HUES64 (cell line): ENCODE measurements at regions not wholly inside any gene's neighbourhood (a gene's known extent, or its start where the extent isn't known, plus 50 kb on each side); places are given as distances from the start of the nearest gene placed in this dataset.

ENCODE experiments used
- H3K27ac ChIP-seq: 2 replicates; pipeline ENCODE4 v1.7.0; 2013; ENCODE audit warnings: low read depth, low read length, inconsistent platforms
- H3K27me3 ChIP-seq: 2 replicates; pipeline ENCODE4 v1.6.1; 2013; ENCODE audit warnings: mild to moderate bottlenecking, low read length; ENCODE audit not compliant: insufficient read depth
- H3K36me3 ChIP-seq: 2 replicates; pipeline ENCODE4 v1.6.1; 2013; ENCODE audit warnings: mild to moderate bottlenecking, low read length; ENCODE audit not compliant: insufficient read depth
- H3K4me1 ChIP-seq: 2 replicates; pipeline ENCODE4 v1.6.1; 2013; ENCODE audit warnings: mild to moderate bottlenecking, low read length, moderate library complexity; ENCODE audit not compliant: insufficient read depth
- H3K4me3 ChIP-seq: 2 replicates; pipeline ENCODE4 v1.5.1; 2013; ENCODE audit warnings: mild to moderate bottlenecking, low read length, moderate library complexity
- H3K9ac ChIP-seq: 2 replicates; pipeline ENCODE4 v1.6.1; 2013; ENCODE audit warnings: mild to moderate bottlenecking, low read depth, low read length
- H3K9me3 ChIP-seq: 2 replicates; pipeline ENCODE4 v1.6.1; 2013; ENCODE audit warnings: low read depth, low read length; ENCODE audit not compliant: insufficient read depth
- WGBS: fragments of 150-250, 120-280 bp; methylation state at CpG from one replicate; pipeline ENCODE4 v1.1.7; 2013; ENCODE audit warnings: missing lambda C conversion rate; 5-methylcytosine and 5-hydroxymethylcytosine counted together

- no peak overlapping the region for H3K27ac ChIP-seq
- WGBS: 84% methylated on average over 3 of the region's 3 CpGs
Measured at GRCh38 chr13:74930402-74931165, 551.4 kb downstream of the TBC1D4 start.

GRCh38 chr13:74929436-74929835 is 552.5 kb downstream of the TBC1D4 start:
- WGBS: no CpG with 5 or more reads among the region's 2 CpGs
- H3K9me3 ChIP-seq: peaks cover 10% of the 10 kb centered on the region; the same call in 1 of the 2 replicates
- no peaks in the 10 kb centered on the region for H3K27me3 ChIP-seq
- no peaks in the 10 kb centered on the region for H3K4me1 ChIP-seq
- no peak overlapping the region for H3K9ac ChIP-seq
- no peak overlapping the region for H3K4me3 ChIP-seq
- no peak overlapping the region for H3K27ac ChIP-seq
- H3K36me3 ChIP-seq: no peaks in the 10 kb centered on the region

More at GRCh38 chr13:74930402-74931165, 551.4 kb downstream of the TBC1D4 start:
- no peak overlapping the region for H3K9ac ChIP-seq
- H3K36me3 ChIP-seq: no peaks in the 10 kb centered on the region
- peaks cover 10% of the 10 kb centered on the region; the same call in 1 of the 2 replicates for H3K9me3 ChIP-seq
- no peaks in the 10 kb centered on the region for H3K4me1 ChIP-seq
- H3K4me3 ChIP-seq: no peak overlapping the region
- no peaks in the 10 kb centered on the region for H3K27me3 ChIP-seq

GRCh38 chr13:74927823-74928222 is 554.1 kb downstream of the TBC1D4 start:
- Histone ChIP-seq H3K27me3 (no peaks in the 10 kb centered on the region), H3K9me3 (peaks cover 19% of the 10 kb centered on the region), H3K4me1 (no peaks in the 10 kb centered on the region), H3K36me3 (no peaks in the 10 kb centered on the region), H3K9ac (no peak overlapping the region), H3K4me3 (no peak overlapping the region), H3K27ac (no peak overlapping the region)
- 22% methylated on average over 1 of the region's 1 CpG for WGBS

- Histone ChIP-seq H3K4me1 (no peaks in the 10 kb centered on the region), H3K36me3 (no peaks in the 10 kb centered on the region), H3K9ac (no peak overlapping the region), H3K27ac (no peak overlapping the region), H3K27me3 (no peaks in the 10 kb centered on the region), H3K9me3 (peaks cover 25% of the 10 kb centered on the region), H3K4me3 (no peak overlapping the region)
- WGBS: 92% methylated on average over 1 of the region's 2 CpGs
Measured at GRCh38 chr13:74922963-74923362, 559.0 kb downstream of the TBC1D4 start.

GRCh38 chr13:74921326-74921725 is 560.6 kb downstream of the TBC1D4 start:
- Histone ChIP-seq H3K36me3 (no peaks in the 10 kb centered on the region), H3K4me1 (no peaks in the 10 kb centered on the region), H3K9ac (no peak overlapping the region), H3K27me3 (no peaks in the 10 kb centered on the region), H3K9me3 (peaks cover 16% of the 10 kb centered on the region), H3K27ac (no peak overlapping the region), H3K4me3 (no peak overlapping the region)

GRCh38 chr13:74920920-74921319 is 561.0 kb downstream of the TBC1D4 start:
- peaks cover 16% of the 10 kb centered on the region for H3K9me3 ChIP-seq
- 94% methylated on average over 2 of the region's 3 CpGs for WGBS
- no peaks in the 10 kb centered on the region for H3K4me1 ChIP-seq
- H3K36me3 ChIP-seq: no peaks in the 10 kb centered on the region
- H3K9ac ChIP-seq: no peak overlapping the region
- no peaks in the 10 kb centered on the region for H3K27me3 ChIP-seq
- no peak overlapping the region for H3K27ac ChIP-seq
- H3K4me3 ChIP-seq: no peak overlapping the region

- 75% methylated on average over 4 of the region's 4 CpGs for WGBS
- Histone ChIP-seq H3K4me3 (no peak overlapping the region), H3K36me3 (no peaks in the 10 kb centered on the region)
Measured at GRCh38 chr13:74920361-74920760, 561.6 kb downstream of the TBC1D4 start.

GRCh38 chr13:74919914-74920313 is 562.1 kb downstream of the TBC1D4 start:
- Histone ChIP-seq H3K4me3 (no peak overlapping the region), H3K9ac (no peak overlapping the region), H3K27me3 (no peaks in the 10 kb centered on the region), H3K9me3 (peaks cover 16% of the 10 kb centered on the region), H3K4me1 (no peaks in the 10 kb centered on the region), H3K27ac (no peak overlapping the region), H3K36me3 (no peaks in the 10 kb centered on the region)

More at GRCh38 chr13:74920361-74920760, 561.6 kb downstream of the TBC1D4 start:
- Histone ChIP-seq H3K27me3 (no peaks in the 10 kb centered on the region), H3K27ac (no peak overlapping the region), H3K9ac (no peak overlapping the region), H3K9me3 (peaks cover 16% of the 10 kb centered on the region), H3K4me1 (no peaks in the 10 kb centered on the region)

- 86% methylated on average over 2 of the region's 2 CpGs for WGBS
- no peaks in the 10 kb centered on the region for H3K27me3 ChIP-seq
Measured at GRCh38 chr13:74912898-74913297, 569.1 kb downstream of the TBC1D4 start.

GRCh38 chr13:74910415-74910814 is 571.6 kb downstream of the TBC1D4 start:
- no peaks in the 10 kb centered on the region for H3K4me1 ChIP-seq
- H3K9me3 ChIP-seq: no peaks in the 10 kb centered on the region
- H3K27ac ChIP-seq: no peak overlapping the region
- H3K27me3 ChIP-seq: no peaks in the 10 kb centered on the region
- H3K36me3 ChIP-seq: no peaks in the 10 kb centered on the region
- no peak overlapping the region for H3K4me3 ChIP-seq
- WGBS: 94% methylated on average over 3 of the region's 5 CpGs
- no peak overlapping the region for H3K9ac ChIP-seq

More at GRCh38 chr13:74912898-74913297, 569.1 kb downstream of the TBC1D4 start:
- Histone ChIP-seq H3K36me3 (no peaks in the 10 kb centered on the region), H3K4me3 (no peak overlapping the region), H3K4me1 (no peaks in the 10 kb centered on the region), H3K27ac (no peak overlapping the region), H3K9me3 (no peaks in the 10 kb centered on the region), H3K9ac (no peak overlapping the region)

- H3K36me3 ChIP-seq: no peaks in the 10 kb centered on the region
- no peak overlapping the region for H3K4me3 ChIP-seq
- WGBS: 96% methylated on average over 5 of the region's 5 CpGs
- no peaks in the 10 kb centered on the region for H3K27me3 ChIP-seq
- H3K9me3 ChIP-seq: no peaks in the 10 kb centered on the region
- H3K4me1 ChIP-seq: no peaks in the 10 kb centered on the region
- H3K27ac ChIP-seq: no peak overlapping the region
- no peak overlapping the region for H3K9ac ChIP-seq
Measured at GRCh38 chr13:74907788-74908187, 574.2 kb downstream of the TBC1D4 start.

GRCh38 chr13:74904556-74904955 is 577.4 kb downstream of the TBC1D4 start:
- Histone ChIP-seq H3K9ac (no peak overlapping the region), H3K9me3 (no peaks in the 10 kb centered on the region), H3K4me3 (no peak overlapping the region), H3K27me3 (no peaks in the 10 kb centered on the region), H3K4me1 (no peaks in the 10 kb centered on the region), H3K27ac (no peak overlapping the region), H3K36me3 (no peaks in the 10 kb centered on the region)
- WGBS: 73% methylated on average over 4 of the region's 4 CpGs
